PC-9 (cell line): ENCODE measurements at regions not wholly inside any gene's neighbourhood (a gene's known extent, or its start where the extent isn't known, plus 50 kb on each side); places are given as distances from the start of the nearest gene placed in this dataset.

ENCODE experiments used
- BruUV-seq: library from RNA; stranded (reverse); fragments of 400-500 nt; replicated peaks from 2 replicates; lab custom pipeline; 2021; lab: Mats Ljungman, UMichigan
- CTCF ChIA-PET: fragments of 300-600 bp; sonication (Branson Sonifier 250); formaldehyde crosslinking; loops from one replicate; lab custom pipeline; 2022; ENCODE audit warnings: antibody characterized with exemption; lab: Charles Lee
- POLR2A ChIA-PET: fragments of 300-600 bp; sonication (Branson Sonifier 250); formaldehyde crosslinking; loops from one replicate; lab custom pipeline; 2022; ENCODE audit warnings: antibody characterized with exemption; ENCODE audit not compliant: unreplicated experiment; lab: Charles Lee
- DNase-seq, 2 experiments: peaks; one replicate each; pipeline versions ENCODE4 v3.0.0 to v3.0.0-alpha.2; 2015 to 2022; ENCODE audit warnings: mixed read lengths in 1 of 2
- H2AFZ ChIP-seq: fragments of 200-600 bp; sonication (generic); 2 replicates; pipeline ENCODE4 v1.8.1; 2017; ENCODE audit warnings: antibody characterized with exemption
- H3F3A ChIP-seq: fragments of 200-600 bp; sonication (generic); 2 replicates; pipeline ENCODE4 v1.8.1; 2017; ENCODE audit warnings: antibody characterized with exemption, mild to moderate bottlenecking, low read depth; ENCODE audit not compliant: insufficient read depth
- H3K27ac ChIP-seq: fragments of 200-600 bp; sonication (generic); 2 replicates; pipeline ENCODE4 v1.6.1; 2016; ENCODE audit warnings: mixed run types
- H3K27me3 ChIP-seq: fragments of 200-600 bp; sonication (generic); 2 replicates; pipeline ENCODE4 v1.6.1; 2016; ENCODE audit warnings: low read depth, mixed run types; ENCODE audit not compliant: insufficient read depth
- H3K36me3 ChIP-seq: fragments of 200-600 bp; sonication (generic); 2 replicates; pipeline ENCODE4 v1.6.1; 2016; ENCODE audit warnings: low read depth, mixed run types
- H3K4me1 ChIP-seq: fragments of 200-600 bp; sonication (generic); replicated peaks from 2 replicates; pipeline ENCODE4 v1.6.1; 2016; ENCODE audit warnings: mixed run types; ENCODE audit not compliant: insufficient read depth
- H3K4me2 ChIP-seq: fragments of 200-600 bp; sonication (generic); 2 replicates; pipeline ENCODE4 v1.6.1; 2017; ENCODE audit warnings: mixed run types
- H3K4me3 ChIP-seq: fragments of 200-600 bp; sonication (generic); 2 replicates; pipeline ENCODE4 v1.6.1; 2016; ENCODE audit warnings: mixed run types
- H3K79me2 ChIP-seq: fragments of 200-600 bp; sonication (generic); 2 replicates; pipeline ENCODE4 v1.6.1; 2017; ENCODE audit warnings: low read depth, mixed run types
- H3K9me2 ChIP-seq: fragments of 200-600 bp; sonication (generic); 2 replicates; pipeline ENCODE4 v1.8.1; 2017; ENCODE audit warnings: mild to moderate bottlenecking; ENCODE audit not compliant: insufficient read depth
- H3K9me3 ChIP-seq: fragments of 200-600 bp; sonication (generic); 2 replicates; pipeline ENCODE4 v1.8.1; 2016; ENCODE audit warnings: low read depth; ENCODE audit not compliant: insufficient read depth
- H4K20me1 ChIP-seq: fragments of 200-600 bp; sonication (generic); 2 replicates; pipeline ENCODE4 v1.8.1; 2017; ENCODE audit not compliant: insufficient read depth
- EZH2 ChIP-seq: fragments of 200-600 bp; sonication (generic); IDR thresholded peaks from 2 replicates; pipeline ENCODE4 v1.8.0; 2017; ENCODE audit warnings: antibody characterized with exemption, low read depth
- intact Hi-C: fragments of 100-400 bp; cut with micrococcal nuclease; formaldehyde crosslinking; loops from one replicate; pipeline ENCODE4 v1.10.0; 2022; ENCODE audit not compliant: unreplicated experiment
- TF ChIP-seq, protein P1 (sequence below): fragments of 200-600 bp; sonication (generic); conservative IDR thresholded peaks from 2 replicates; pipeline ENCODE4 v1.6.1; 2017; ENCODE audit warnings: mixed run types, antibody characterized with exemption, mild to moderate bottlenecking, moderate library complexity

DNA sequence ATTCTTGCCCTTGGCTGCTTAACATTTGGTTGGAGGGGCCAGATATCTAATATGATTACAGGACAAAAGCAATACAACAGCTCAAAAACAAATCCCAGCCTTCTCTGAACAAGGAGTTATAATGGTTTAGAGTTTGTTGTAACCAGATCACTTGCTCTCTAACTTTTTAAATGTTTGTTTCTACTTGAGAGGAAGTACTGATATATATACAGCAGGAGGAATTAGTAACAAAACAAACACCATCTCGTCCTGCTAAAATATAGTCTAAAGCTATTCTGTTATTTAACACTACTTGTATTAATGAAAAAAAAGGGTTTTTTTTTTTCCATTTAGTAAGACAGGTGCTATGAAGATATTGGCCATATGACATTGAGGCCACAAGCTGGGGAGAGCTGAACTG lies 60.9 kb upstream of the TMEM17 start:
- H2AFZ ChIP-seq, result no peak overlapping the region; the same call in 1 of the 2 replicates
- intact Hi-C loops, result no loop called here
- ChIA-PET CTCF (no interaction called here), POLR2A (no interaction called here)
- H3K4me2 ChIP-seq, result no peak overlapping the region
- no peak for DNase-seq
- no peaks in the 10 kb centered on the region for H3K36me3 ChIP-seq
- H3K79me2 ChIP-seq, result no peaks in the 10 kb centered on the region
- no peaks in the 10 kb centered on the region; the same call in none of the 2 replicates for H3K9me3 ChIP-seq
- no peak overlapping the region for H3K4me3 ChIP-seq
- no peak overlapping the region for H3K27ac ChIP-seq
- H3K27me3 ChIP-seq, result no peaks in the 10 kb centered on the region
- peaks cover 11% of the 10 kb centered on the region for H3K4me1 ChIP-seq
- BruUV-seq, result no TSS peak
- no peaks in the 10 kb centered on the region; the same call in 1 of the 2 replicates for H3K9me2 ChIP-seq
- TF ChIP-seq, protein P1, sequence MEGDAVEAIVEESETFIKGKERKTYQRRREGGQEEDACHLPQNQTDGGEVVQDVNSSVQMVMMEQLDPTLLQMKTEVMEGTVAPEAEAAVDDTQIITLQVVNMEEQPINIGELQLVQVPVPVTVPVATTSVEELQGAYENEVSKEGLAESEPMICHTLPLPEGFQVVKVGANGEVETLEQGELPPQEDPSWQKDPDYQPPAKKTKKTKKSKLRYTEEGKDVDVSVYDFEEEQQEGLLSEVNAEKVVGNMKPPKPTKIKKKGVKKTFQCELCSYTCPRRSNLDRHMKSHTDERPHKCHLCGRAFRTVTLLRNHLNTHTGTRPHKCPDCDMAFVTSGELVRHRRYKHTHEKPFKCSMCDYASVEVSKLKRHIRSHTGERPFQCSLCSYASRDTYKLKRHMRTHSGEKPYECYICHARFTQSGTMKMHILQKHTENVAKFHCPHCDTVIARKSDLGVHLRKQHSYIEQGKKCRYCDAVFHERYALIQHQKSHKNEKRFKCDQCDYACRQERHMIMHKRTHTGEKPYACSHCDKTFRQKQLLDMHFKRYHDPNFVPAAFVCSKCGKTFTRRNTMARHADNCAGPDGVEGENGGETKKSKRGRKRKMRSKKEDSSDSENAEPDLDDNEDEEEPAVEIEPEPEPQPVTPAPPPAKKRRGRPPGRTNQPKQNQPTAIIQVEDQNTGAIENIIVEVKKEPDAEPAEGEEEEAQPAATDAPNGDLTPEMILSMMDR, result no peak
- TF ChIP-seq EZH2, result no peak
- H3F3A ChIP-seq, result 0 out of 2 replicates have a peak, but pooled peaks cover 3% of the 10 kb centered on the region
- H4K20me1 ChIP-seq, result no peaks in the 10 kb centered on the region

DNA sequence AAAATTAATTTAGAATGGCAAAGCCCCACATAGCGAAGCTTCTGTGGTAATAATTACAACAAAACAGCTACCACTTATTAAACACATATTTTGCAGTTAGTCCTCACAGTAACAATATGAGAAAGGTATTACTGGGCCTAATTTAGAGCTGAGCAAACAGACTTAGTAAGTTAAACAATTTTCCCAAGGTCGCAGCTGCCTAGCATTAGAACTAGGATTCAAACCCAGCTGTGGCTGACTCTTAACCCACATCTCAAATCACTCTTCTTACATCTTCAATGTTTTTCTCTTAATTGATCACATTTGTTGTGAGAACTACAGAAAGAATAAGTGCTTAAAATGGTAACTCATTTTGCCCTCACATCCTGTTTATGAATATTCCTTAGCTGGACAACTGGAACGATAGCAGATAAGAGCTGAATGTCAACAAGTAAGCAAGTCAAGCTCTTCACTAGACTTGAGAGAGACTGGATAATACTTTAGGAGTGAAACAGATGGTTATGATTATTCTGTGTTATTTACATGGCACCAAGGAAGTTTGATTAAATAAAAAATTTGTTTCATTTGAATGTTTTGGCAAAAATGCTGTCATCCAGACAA lies 59.4 kb upstream of the TMEM17 start:
- ChIA-PET CTCF (no interaction called here), POLR2A (interaction anchor here (0.6 kb wide), 2 partner anchors 413 to 834 kb away, joined by 6 to 13 read pairs; no protein-coding TSS in a partner anchor)
- no peak overlapping the region for H2AFZ ChIP-seq
- 0 out of 2 replicates have a peak, but pooled peaks cover 3% of the 10 kb centered on the region for H3F3A ChIP-seq
- H3K4me3 ChIP-seq, result no peak overlapping the region
- no peaks in the 10 kb centered on the region; the same call in none of the 2 replicates for H3K9me3 ChIP-seq
- no TSS peak for BruUV-seq
- H3K36me3 ChIP-seq, result no peaks in the 10 kb centered on the region
- intact Hi-C loops, result no loop called here
- H3K4me2 ChIP-seq, result no peak overlapping the region
- no peaks in the 10 kb centered on the region; the same call in 1 of the 2 replicates for H3K9me2 ChIP-seq
- peaks cover 11% of the 10 kb centered on the region for H3K4me1 ChIP-seq
- no peaks in the 10 kb centered on the region for H3K79me2 ChIP-seq
- H3K27ac ChIP-seq, result no peak overlapping the region
- H3K27me3 ChIP-seq, result no peaks in the 10 kb centered on the region
- no peak for TF ChIP-seq EZH2
- TF ChIP-seq, protein P1, result no peak
- no peaks in the 10 kb centered on the region for H4K20me1 ChIP-seq
- DNase-seq, result no peak

DNA sequence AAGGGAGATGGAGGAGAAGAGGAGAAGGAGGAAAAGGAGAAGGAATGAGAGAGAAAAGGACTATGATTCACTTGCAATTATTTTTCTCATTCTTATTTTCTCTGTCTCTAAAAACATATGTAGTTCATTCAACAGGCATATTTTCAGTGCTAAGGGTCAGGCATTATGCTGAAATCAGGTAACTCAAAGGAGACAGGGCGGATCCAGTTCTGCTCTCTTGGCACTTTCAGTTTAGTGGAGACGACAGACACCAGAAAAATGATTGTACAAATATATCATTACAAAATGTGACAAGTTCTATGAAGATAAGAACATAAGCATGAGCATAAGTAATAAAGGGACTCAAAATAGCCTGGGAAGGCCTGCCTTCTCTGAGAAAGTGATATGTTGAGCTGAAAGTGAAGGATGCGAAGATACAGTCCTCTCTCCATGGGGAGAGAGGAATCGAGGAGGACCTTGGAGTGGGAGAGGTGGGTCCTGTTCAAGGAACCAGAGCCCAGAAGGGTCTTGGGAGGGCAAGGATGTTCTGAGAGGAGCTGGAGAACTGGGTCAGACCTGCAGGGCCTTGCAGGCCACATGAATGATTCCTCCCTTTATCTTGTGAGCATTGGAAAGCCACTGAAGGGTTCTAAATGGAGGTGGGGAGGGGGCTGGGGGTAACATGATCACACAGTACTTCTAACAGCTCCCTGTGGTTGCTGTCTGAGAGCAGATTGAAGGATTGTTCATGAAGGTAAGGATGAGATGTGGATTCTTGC lies 58.6 kb upstream of the TMEM17 start:
- 0 out of 2 replicates have a peak, but pooled peaks cover 3% of the 10 kb centered on the region for H3F3A ChIP-seq
- H3K79me2 ChIP-seq, result no peaks in the 10 kb centered on the region
- intact Hi-C loops, result no loop called here
- no peak overlapping the region for H3K4me2 ChIP-seq
- no peaks in the 10 kb centered on the region; the same call in 1 of the 2 replicates for H3K9me2 ChIP-seq
- H3K9me3 ChIP-seq, result no peaks in the 10 kb centered on the region; the same call in none of the 2 replicates
- no peaks in the 10 kb centered on the region for H3K36me3 ChIP-seq
- H4K20me1 ChIP-seq, result no peaks in the 10 kb centered on the region
- no peaks in the 10 kb centered on the region for H3K27me3 ChIP-seq
- POLR2A ChIA-PET, result interaction anchor here (0.6 to 0.7 kb wide), 2 partner anchors 835 to 1507 kb away, joined by 6 to 17 read pairs; no protein-coding TSS in a partner anchor
- CTCF ChIA-PET, result no interaction called here
- TF ChIP-seq, protein P1, result no peak
- TF ChIP-seq EZH2, result no peak
- no peak for DNase-seq
- H3K4me1 ChIP-seq, result peaks cover 10% of the 10 kb centered on the region
- no peak overlapping the region for H2AFZ ChIP-seq
- no TSS peak for BruUV-seq
- no peak overlapping the region for H3K27ac ChIP-seq
- H3K4me3 ChIP-seq, result no peak overlapping the region
